ENCODE measurements at regions not wholly inside any gene's neighbourhood (a gene's known extent, or its start where the extent isn't known, plus 50 kb on each side); places are given as distances from the start of the nearest gene placed in this dataset.

GRCh38 chr11:130611791-130612251, 163.4 kb downstream of the ADAMTS15 start:
- ATAC-seq (ENCODE audit: low FRiP score) = peak; percentile 31
- no peak for DNase-seq (ENCODE audit: low spot score)
- TF ChIP-seq CTCF (IDR thresholded peaks at IDR 0.05) = no peak

GRCh38 chr11:130612291-130612851, 163.9 kb downstream of the ADAMTS15 start:
- ATAC-seq (ENCODE audit: low FRiP score) = no peak
- no peak for TF ChIP-seq CTCF (IDR thresholded peaks at IDR 0.05)
- DNase-seq (ENCODE audit: low spot score) = no peak

- no peak for TF ChIP-seq CTCF (IDR thresholded peaks at IDR 0.05)
- ATAC-seq (ENCODE audit: low FRiP score) = no peak
- DNase-seq (ENCODE audit: low spot score) = no peak
These were observed 165.0 kb downstream of the ADAMTS15 start for GRCh38 chr11:130613396-130613795.

GRCh38 chr11:130614591-130614990, 166.1 kb downstream of the ADAMTS15 start:
- no peak for DNase-seq (ENCODE audit: low spot score)
- ATAC-seq (ENCODE audit: low FRiP score) = no peak
- no peak for TF ChIP-seq CTCF (IDR thresholded peaks at IDR 0.05)

GRCh38 chr11:130615561-130615960, 167.1 kb downstream of the ADAMTS15 start:
- no peak for TF ChIP-seq CTCF (IDR thresholded peaks at IDR 0.05)
- ATAC-seq (ENCODE audit: low FRiP score) (no peak), DNase-seq (ENCODE audit: low spot score) (no peak)

GRCh38 chr11:130616573-130616972, 168.1 kb downstream of the ADAMTS15 start:
- TF ChIP-seq CTCF (IDR thresholded peaks at IDR 0.05) = no peak
- DNase-seq (ENCODE audit: low spot score) (no peak), ATAC-seq (ENCODE audit: low FRiP score) (no peak)

GRCh38 chr11:130617001-130617400, 168.6 kb downstream of the ADAMTS15 start:
- TF ChIP-seq CTCF (IDR thresholded peaks at IDR 0.05) = no peak
- ATAC-seq (ENCODE audit: low FRiP score) = no peak
- no peak for DNase-seq (ENCODE audit: low spot score)
